Upper lobe of left lung (tissue), 6 donors: ENCODE measurements at regions not wholly inside any gene's neighbourhood (a gene's known extent, or its start where the extent isn't known, plus 50 kb on each side); places are given as distances from the start of the nearest gene placed in this dataset.

Source experiments
- ATAC-seq, 2 donors: fragments of 200-7000 bp; cut with Tn5 transposase; one replicate each; pipeline ENCODE4 v1.9.1; 2022; ENCODE audit warnings: mild to moderate bottlenecking in 2 of 2, moderate library complexity in 2 of 2; ENCODE audit not compliant: low FRiP score in 2 of 2
- DNase-seq, 2 donors: peaks; one replicate each; pipeline ENCODE4 v3.0.0-alpha.2; 2019 to 2020
- H3K27ac ChIP-seq, 4 donors: fragments of 200-600 bp; sonication (generic); one replicate each; pipeline ENCODE4 v1.5.1; 2016 to 2019
- H3K27me3 ChIP-seq, 4 donors: fragments of 200-600 bp; sonication (generic); one replicate each; pipeline ENCODE4 v1.5.1; 2017 to 2019
- H3K36me3 ChIP-seq, 4 donors: fragments of 200-600 bp; sonication (generic); one replicate each; pipeline ENCODE4 v1.5.1; 2016 to 2019
- H3K4me1 ChIP-seq, 4 donors: fragments of 200-600 bp; sonication (generic); one replicate each; pipeline ENCODE4 v1.5.1; 2018 to 2019
- H3K4me3 ChIP-seq, 4 donors: fragments of 200-600 bp; sonication (generic); one replicate each; pipeline ENCODE4 v1.5.1; 2017 to 2019; ENCODE audit warnings: mild to moderate bottlenecking in 2 of 4, moderate library complexity in 1 of 4
- H3K9me3 ChIP-seq, 4 donors: fragments of 200-600 bp; sonication (generic); one replicate each; pipeline ENCODE4 v1.5.1; 2018 to 2019
- EP300 ChIP-seq, 4 donors: sonication (generic); formaldehyde crosslinking; IDR thresholded peaks; one replicate each; pipeline ENCODE4 v1.5.1; 2017; ENCODE audit warnings: antibody characterized with exemption in 4 of 4, control low read depth in 2 of 4
- POLR2A ChIP-seq, 4 donors: fragments of 450-650 bp; IDR thresholded peaks; one replicate each; pipeline ENCODE4 v1.5.1; 2016 to 2017; ENCODE audit warnings: antibody characterized with exemption in 4 of 4, mild to moderate bottlenecking in 2 of 4
- POLR2AphosphoS5 ChIP-seq, 2 donors: sonication (generic); formaldehyde crosslinking; IDR thresholded peaks; one replicate each; pipeline ENCODE4 v1.5.1; 2017; ENCODE audit warnings: antibody characterized with exemption in 2 of 2
- WGBS, 2 donors: methylation state at CpG; one replicate each; pipeline ENCODE4 v1.1.5; 2017 to 2018; 5-methylcytosine and 5-hydroxymethylcytosine counted together
- TF ChIP-seq, protein P1 (sequence below), 6 experiments: fragments of 450-650 bp in 4 of 6; fragments of 200-600 bp in 2 of 6; sonication (generic) in 2 of 6; IDR thresholded peaks; one replicate each; pipeline ENCODE4 v1.5.1; 2016 to 2019; ENCODE audit warnings: antibody characterized with exemption in 6 of 6
- donor health status: DM: no; HTN: no; CAD: no; lungs with moderate emphysema.
- donor health status: DM: no; HTN: yes; CAD: no; lungs with severe emphysema.

GRCh38 chr11:8793114-8793777, 110.7 kb downstream of the RPL27A start:
- Histone ChIP-seq H3K4me3 (no peak overlapping the region), H3K36me3 (no peaks in the 10 kb centered on the region), H3K27me3 (no peaks in the 10 kb centered on the region), H3K27ac (peak overlapping the region in 1 of 4 donors; percentile 20), H3K4me1 (peaks cover 12 to 40% (median 28%) of the 10 kb centered on the region in 4 donors), H3K9me3 (no peaks in the 10 kb centered on the region)
- TF ChIP-seq EP300 (IDR thresholded peaks at IDR 0.05) (no peak), POLR2A (IDR thresholded peaks at IDR 0.05) (no peak), POLR2AphosphoS5 (IDR thresholded peaks at IDR 0.05) (no peak)
- TF ChIP-seq, protein P1, sequence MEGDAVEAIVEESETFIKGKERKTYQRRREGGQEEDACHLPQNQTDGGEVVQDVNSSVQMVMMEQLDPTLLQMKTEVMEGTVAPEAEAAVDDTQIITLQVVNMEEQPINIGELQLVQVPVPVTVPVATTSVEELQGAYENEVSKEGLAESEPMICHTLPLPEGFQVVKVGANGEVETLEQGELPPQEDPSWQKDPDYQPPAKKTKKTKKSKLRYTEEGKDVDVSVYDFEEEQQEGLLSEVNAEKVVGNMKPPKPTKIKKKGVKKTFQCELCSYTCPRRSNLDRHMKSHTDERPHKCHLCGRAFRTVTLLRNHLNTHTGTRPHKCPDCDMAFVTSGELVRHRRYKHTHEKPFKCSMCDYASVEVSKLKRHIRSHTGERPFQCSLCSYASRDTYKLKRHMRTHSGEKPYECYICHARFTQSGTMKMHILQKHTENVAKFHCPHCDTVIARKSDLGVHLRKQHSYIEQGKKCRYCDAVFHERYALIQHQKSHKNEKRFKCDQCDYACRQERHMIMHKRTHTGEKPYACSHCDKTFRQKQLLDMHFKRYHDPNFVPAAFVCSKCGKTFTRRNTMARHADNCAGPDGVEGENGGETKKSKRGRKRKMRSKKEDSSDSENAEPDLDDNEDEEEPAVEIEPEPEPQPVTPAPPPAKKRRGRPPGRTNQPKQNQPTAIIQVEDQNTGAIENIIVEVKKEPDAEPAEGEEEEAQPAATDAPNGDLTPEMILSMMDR (IDR thresholded peaks at IDR 0.05) = no peak
- WGBS, 2 donors = 38 to 46% methylated on average over 4 of the region's 4 CpGs
- DNase-seq = no peak
- peak in 1 of 2 donors; percentile 49 for ATAC-seq

DNA sequence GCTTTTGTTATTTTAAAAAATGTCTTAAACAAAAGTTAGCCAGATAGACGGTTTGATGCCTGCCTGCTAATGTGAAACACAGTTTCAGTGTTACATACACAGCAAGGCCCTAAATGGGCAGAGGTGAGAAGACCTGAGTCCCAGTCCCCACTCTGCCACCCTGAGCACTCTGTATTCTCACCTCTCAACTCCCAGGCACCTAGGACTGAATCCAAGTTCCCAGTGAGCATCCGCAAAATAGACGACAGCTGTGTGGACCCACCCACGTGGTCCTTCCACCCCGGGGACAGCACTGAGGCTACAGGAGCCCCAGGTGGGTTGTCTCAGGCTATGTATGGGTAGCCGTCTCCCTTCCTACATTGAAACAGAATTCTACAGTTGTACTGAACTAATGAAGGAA, 111.5 kb downstream of the RPL27A start:
- no peaks in the 10 kb centered on the region for H3K9me3 ChIP-seq
- no peaks in the 10 kb centered on the region for H3K27me3 ChIP-seq
- no peak for TF ChIP-seq EP300 (IDR thresholded peaks at IDR 0.05)
- TF ChIP-seq POLR2A (IDR thresholded peaks at IDR 0.05) = no peak
- TF ChIP-seq POLR2AphosphoS5 (IDR thresholded peaks at IDR 0.05) = no peak
- TF ChIP-seq, protein P1 (IDR thresholded peaks at IDR 0.05) = no peak
- H3K4me1 ChIP-seq = peaks cover 16 to 49% (median 30%) of the 10 kb centered on the region in 4 donors
- no peak overlapping the region for H3K4me3 ChIP-seq
- peak overlapping the region in 1 of 4 donors; percentile 59 for H3K27ac ChIP-seq
- 83% methylated on average over 6 of the region's 6 CpGs for WGBS, 2 donors
- ATAC-seq (no peak), DNase-seq (no peak)
- peaks cover 0 to 3% (median 0%) of the 10 kb centered on the region in 4 donors for H3K36me3 ChIP-seq

GRCh38 chr11:8794677-8795103, 112.1 kb downstream of the RPL27A start:
- WGBS, 2 donors = 80 to 83% methylated on average over 2 of the region's 2 CpGs
- no peak for ATAC-seq
- H3K9me3 ChIP-seq = no peaks in the 10 kb centered on the region
- peaks cover 16 to 50% (median 29%) of the 10 kb centered on the region in 4 donors for H3K4me1 ChIP-seq
- TF ChIP-seq POLR2AphosphoS5 (IDR thresholded peaks at IDR 0.05) = no peak
- TF ChIP-seq, protein P1 (IDR thresholded peaks at IDR 0.05) = peak in 3 of 6 experiments; percentile 14 to 40 (median 29)
- peaks cover 0 to 3% (median under 1%) of the 10 kb centered on the region in 4 donors for H3K36me3 ChIP-seq
- peak overlapping the region in 2 of 4 donors; percentile 20 to 59 for H3K27ac ChIP-seq
- H3K4me3 ChIP-seq = no peak overlapping the region
- no peaks in the 10 kb centered on the region for H3K27me3 ChIP-seq
- no peak for DNase-seq

DNA sequence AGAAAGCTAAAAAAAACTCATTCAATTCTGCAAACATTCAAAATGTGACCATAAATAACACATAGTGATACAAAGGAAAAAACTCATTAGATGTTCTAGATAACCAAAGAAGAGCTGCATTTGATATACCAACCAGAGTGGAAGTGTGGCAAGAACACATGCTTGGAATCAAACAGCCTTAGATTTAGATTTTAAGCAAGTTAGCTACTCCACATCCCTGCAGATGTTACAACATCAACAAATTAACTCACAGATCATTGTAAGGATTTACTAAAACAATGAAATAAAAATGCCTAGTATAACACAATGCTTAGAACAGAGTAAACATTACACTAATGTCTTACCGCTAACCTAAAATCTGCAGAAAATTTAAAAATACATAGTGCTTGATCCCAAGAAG, 114.0 kb upstream of the AKIP1 start:
- Histone ChIP-seq H3K27me3 (no peaks in the 10 kb centered on the region), H3K36me3 (peaks cover 0 to 6% (median 1%) of the 10 kb centered on the region in 4 donors), H3K27ac (no peak overlapping the region), H3K4me1 (peaks cover 20 to 45% (median 25%) of the 10 kb centered on the region in 4 donors), H3K4me3 (no peak overlapping the region), H3K9me3 (no peaks in the 10 kb centered on the region)
- ATAC-seq (no peak), DNase-seq (no peak)
- 0 to 31% methylated on average over 1 of the region's 1 CpG for WGBS, 2 donors
- TF ChIP-seq EP300 (IDR thresholded peaks at IDR 0.05) = no peak
- TF ChIP-seq POLR2A (IDR thresholded peaks at IDR 0.05) = no peak
- no peak for TF ChIP-seq POLR2AphosphoS5 (IDR thresholded peaks at IDR 0.05)
- TF ChIP-seq, protein P1 (IDR thresholded peaks at IDR 0.05) = no peak

DNA sequence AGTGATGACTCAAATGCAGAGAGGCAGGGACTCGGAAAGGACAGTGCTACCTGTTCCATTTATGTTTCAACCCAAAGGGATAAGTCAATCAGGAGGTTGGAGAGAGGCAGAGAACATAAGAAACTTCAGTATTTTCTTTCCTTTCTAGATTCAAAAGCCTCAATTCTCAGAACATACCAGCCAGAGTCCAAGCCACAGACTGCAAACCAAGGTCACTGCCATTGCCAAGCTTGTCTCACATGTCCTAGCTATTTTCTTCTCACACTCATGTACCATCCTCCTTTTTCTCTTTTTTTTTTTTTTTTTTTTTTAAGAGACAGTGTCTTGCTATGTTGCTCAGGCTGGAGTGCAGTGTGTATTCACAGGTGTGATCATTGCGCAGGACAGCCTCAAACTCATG, 111.7 kb upstream of the AKIP1 start:
- ATAC-seq (no peak), DNase-seq (no peak)
- WGBS, 2 donors = 94 to 96% methylated on average over 2 of the region's 2 CpGs
- no peak overlapping the region for H3K4me3 ChIP-seq
- H3K4me1 ChIP-seq = peaks cover 20 to 39% (median 30%) of the 10 kb centered on the region in 4 donors
- TF ChIP-seq EP300 (IDR thresholded peaks at IDR 0.05) (no peak), POLR2A (IDR thresholded peaks at IDR 0.05) (no peak), POLR2AphosphoS5 (IDR thresholded peaks at IDR 0.05) (no peak)
- TF ChIP-seq, protein P1 (IDR thresholded peaks at IDR 0.05) = no peak
- peaks cover 0 to 6% (median 1%) of the 10 kb centered on the region in 4 donors for H3K36me3 ChIP-seq
- H3K27me3 ChIP-seq = no peaks in the 10 kb centered on the region
- H3K27ac ChIP-seq = peak overlapping the region in 2 of 4 donors; percentile 3 to 17
- no peaks in the 10 kb centered on the region for H3K9me3 ChIP-seq
